AG08395 (cell line): ENCODE measurements at regions not wholly inside any gene's neighbourhood (a gene's known extent, or its start where the extent isn't known, plus 50 kb on each side); places are given as distances from the start of the nearest gene placed in this dataset.

Experiments
- DNase-seq: peaks from one replicate; pipeline ENCODE4 v3.0.0; 2012; ENCODE audit warnings: mixed read lengths, low spot score

- no peak for DNase-seq
These were observed 395.8 kb upstream of the TBX3 start for GRCh38 chr12:115079760-115080159.

- no peak for DNase-seq
These were observed 395.0 kb upstream of the TBX3 start for GRCh38 chr12:115078990-115079389.

GRCh38 chr12:115078334-115078733 is 394.4 kb upstream of the TBX3 start:
- DNase-seq: no peak

- no peak for DNase-seq
These were observed 391.7 kb upstream of the TBX3 start for GRCh38 chr12:115075552-115076170.

GRCh38 chr12:115074617-115075016 is 390.6 kb upstream of the TBX3 start:
- DNase-seq: no peak

- no peak for DNase-seq
These were observed 388.7 kb upstream of the TBX3 start for GRCh38 chr12:115072712-115073111.

- DNase-seq: peak; percentile 41
These were observed 386.3 kb upstream of the TBX3 start for GRCh38 chr12:115070313-115070712.

GRCh38 chr12:115064296-115064695 is 380.3 kb upstream of the TBX3 start:
- no peak for DNase-seq

- no peak for DNase-seq
These were observed 378.8 kb upstream of the TBX3 start for GRCh38 chr12:115062741-115063140.

- no peak for DNase-seq
These were observed 376.6 kb upstream of the TBX3 start for GRCh38 chr12:115060477-115061168.

GRCh38 chr12:115057445-115057844 is 373.5 kb upstream of the TBX3 start:
- DNase-seq: no peak

- DNase-seq: no peak
These were observed 367.4 kb upstream of the TBX3 start for GRCh38 chr12:115051378-115051777.

- no peak for DNase-seq
These were observed 365.6 kb upstream of the TBX3 start for GRCh38 chr12:115049614-115050013.

- DNase-seq: no peak
These were observed 362.8 kb upstream of the TBX3 start for GRCh38 chr12:115046805-115047204.

GRCh38 chr12:115044073-115044472 is 360.1 kb upstream of the TBX3 start:
- no peak for DNase-seq

GRCh38 chr12:115043079-115043478 is 359.1 kb upstream of the TBX3 start:
- DNase-seq: no peak

- DNase-seq: no peak
These were observed 358.4 kb upstream of the TBX3 start for GRCh38 chr12:115042341-115042740.

GRCh38 chr12:115037830-115038229 is 353.9 kb upstream of the TBX3 start:
- DNase-seq: no peak

- DNase-seq: no peak
These were observed 351.6 kb upstream of the TBX3 start for GRCh38 chr12:115035535-115036107.

GRCh38 chr12:115032521-115032920 is 348.5 kb upstream of the TBX3 start:
- no peak for DNase-seq

- no peak for DNase-seq
These were observed 346.0 kb upstream of the TBX3 start for GRCh38 chr12:115030017-115030416.

- no peak for DNase-seq
These were observed 340.6 kb upstream of the TBX3 start for GRCh38 chr12:115024531-115024930.
